ENCODE measurements at regions not wholly inside any gene's neighbourhood (a gene's known extent, or its start where the extent isn't known, plus 50 kb on each side); places are given as distances from the start of the nearest gene placed in this dataset.

GRCh38 chr7:16083931-16084330, 337.4 kb downstream of the CRPPA start:
- TF ChIP-seq CTCF (IDR thresholded peaks at IDR 0.05) (no peak), POLR2A (IDR thresholded peaks at IDR 0.05) (no peak)

All from thyroid gland (tissue), 4 donors.